HG02759 (cell line): ENCODE measurements at regions not wholly inside any gene's neighbourhood (a gene's known extent, or its start where the extent isn't known, plus 50 kb on each side); places are given as distances from the start of the nearest gene placed in this dataset.
"Not testable (repeated sequence)": the region's sequence is repeated elsewhere in the genome, so short reads cannot be mapped to it uniquely, and the experiment has no call there.

Source experiments
- ATAC-seq: cut with Tn5 transposase; IDR thresholded peaks from one replicate; pipeline ENCODE4 v1.9.1; 2021; ENCODE audit warnings: mild to moderate bottlenecking, moderate library complexity; ENCODE audit not compliant: unreplicated experiment

DNA sequence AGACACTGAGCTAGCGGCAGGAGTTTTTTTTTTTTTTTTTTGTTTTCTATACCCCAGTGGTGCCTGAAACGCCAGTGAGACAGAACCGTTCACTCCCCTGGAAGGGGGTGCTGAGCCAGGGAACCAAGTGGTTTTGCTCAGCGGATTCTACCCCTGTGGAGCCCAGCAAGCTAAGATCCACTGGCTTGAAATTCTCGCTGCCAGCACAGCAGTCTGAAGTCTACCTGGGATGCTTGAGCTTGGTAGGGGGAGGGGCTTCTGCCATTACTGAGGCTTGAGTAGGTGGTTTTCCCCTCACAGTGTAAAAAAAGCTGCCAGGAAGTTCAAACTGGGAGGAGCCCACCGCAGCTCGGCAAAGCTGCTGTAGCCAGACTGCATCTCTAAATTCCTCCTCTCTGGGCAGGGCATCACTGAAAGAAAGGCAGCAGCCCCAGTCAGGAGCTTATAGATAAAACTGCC lies 173.0 kb downstream of the DMAC1 start:
- not testable (repeated sequence) for ATAC-seq

DNA sequence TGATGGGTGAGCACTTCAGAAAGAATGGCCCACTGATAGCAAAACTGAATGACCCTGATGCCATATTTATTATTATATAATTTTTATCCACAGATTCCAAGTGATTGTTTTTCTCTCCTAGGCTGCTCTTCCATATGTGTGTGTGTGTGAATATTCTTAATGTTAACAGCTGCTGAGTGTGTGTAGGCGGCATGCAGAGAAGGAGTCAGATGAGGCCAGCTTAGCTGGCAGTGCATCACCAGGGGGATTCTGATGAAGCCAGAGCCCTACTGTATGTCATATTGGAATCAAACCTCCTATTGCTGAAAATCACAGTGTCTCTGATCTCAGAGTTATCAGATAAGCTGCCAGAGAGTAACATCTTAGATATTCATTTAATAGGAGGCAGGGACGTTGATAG lies 177.1 kb downstream of the DMAC1 start:
- ATAC-seq: no peak

DNA sequence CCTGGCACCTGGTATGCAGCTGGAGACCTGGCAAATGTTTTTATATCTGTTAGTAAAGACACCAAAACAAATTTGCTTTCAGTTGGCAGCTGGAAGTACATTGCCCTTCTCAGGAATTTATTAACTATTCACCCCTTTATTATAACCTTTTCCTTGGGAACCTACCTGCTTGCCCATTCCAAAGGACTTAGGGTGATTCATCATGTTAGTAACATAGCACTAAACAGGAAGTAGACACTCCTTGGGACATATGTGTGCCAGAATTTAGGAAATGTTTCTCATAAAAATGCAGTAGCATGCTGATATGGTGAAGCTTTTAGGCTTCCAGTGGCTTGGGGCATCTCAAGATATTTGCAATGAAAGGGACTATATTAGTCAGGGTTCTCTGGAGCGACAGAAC lies 184.2 kb downstream of the DMAC1 start:
- ATAC-seq: no peak

DNA sequence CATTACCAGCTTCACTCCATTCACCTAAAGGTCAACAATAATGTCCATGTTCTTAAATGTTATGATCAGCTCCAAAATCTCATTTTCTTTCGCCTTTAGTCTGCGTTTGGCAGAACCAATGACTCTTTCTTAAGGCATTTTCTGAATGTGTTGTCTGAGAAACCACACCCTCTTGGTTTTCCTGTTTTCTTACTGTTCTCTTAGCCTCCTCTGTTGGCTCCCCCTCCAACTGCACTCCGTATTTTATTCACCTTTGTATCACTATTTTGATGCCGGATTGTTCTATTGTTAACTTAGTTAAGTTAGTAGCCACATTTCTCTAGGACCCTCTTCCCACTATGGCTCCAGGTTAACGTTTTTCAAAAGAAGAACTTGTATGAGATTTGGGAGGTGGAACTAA lies 185.6 kb downstream of the DMAC1 start:
- no peak for ATAC-seq

DNA sequence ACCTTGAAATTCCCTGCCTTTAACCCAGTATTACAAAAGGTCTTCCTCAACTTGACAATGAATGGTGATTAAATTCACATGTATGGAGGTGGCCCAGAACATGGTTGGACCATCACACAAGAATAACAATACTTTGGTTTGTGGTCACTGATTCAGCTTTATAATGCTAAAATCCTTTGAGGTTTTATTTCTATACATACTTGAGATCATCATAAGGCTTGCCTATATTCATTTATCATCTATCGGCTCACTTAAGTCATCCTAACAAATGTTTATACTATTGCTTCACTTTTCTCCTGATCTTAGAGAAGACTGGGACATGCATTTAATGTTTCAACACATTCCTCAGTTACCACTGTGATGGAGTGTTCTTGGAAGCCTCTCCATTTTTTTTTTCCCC lies 191.3 kb downstream of the DMAC1 start:
- ATAC-seq: no peak

DNA sequence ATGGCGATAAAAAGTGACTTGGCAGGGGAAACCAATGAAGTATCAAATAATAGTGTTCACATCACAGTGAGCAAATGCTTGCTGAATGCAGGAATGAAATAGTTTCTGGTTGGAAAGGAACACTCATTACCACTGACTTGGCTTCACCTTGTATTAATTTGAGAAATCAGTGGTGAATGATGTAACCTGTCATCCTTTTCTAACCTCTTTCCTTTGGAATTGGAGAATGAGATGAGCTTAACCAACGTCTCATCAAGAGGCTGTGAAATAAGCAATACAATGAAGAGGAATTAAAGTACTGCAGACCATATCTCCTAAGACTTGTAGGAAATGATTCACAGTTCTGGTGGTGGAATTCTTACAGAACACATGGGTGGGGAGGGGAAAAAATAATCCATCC lies 192.2 kb downstream of the DMAC1 start:
- ATAC-seq: no peak

DNA sequence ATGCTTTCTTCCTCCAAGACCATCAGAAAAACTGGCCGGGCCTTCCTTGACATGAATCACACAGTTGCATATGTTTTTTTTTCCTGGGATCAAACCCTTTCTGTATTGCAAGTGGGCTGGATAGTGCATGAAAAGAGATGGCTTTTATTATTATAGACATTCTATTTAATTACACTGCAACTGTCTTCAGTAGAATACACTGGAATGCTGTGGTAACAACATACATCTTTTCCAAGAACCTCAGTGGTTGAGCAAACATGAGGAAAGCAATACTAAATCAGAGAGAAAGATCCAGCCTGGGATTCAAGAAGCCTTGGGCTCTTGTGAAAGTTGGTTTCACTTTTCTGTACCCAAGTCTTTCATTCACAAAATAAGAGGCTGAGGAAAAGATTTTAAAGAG lies 193.0 kb downstream of the DMAC1 start:
- ATAC-seq: no peak

DNA sequence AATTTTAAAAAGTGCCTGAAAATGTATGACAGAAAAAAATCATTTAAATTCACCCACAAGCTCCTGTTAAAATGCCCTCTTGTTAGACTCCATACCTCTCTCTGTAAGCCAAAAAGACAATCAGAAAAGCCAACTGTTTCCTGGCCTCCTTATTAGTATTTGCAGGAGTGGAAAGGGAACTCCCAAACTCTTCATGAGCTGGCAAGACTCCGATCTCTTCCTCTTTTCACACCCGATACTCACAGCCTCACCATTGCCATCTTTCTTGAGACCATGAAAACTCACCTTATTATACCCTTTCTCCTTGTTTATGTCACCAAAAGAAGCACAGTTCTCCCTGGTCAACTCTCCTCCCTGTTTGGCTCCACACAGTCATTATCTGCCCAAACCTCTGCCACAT lies 197.8 kb downstream of the DMAC1 start:
- no peak for ATAC-seq

DNA sequence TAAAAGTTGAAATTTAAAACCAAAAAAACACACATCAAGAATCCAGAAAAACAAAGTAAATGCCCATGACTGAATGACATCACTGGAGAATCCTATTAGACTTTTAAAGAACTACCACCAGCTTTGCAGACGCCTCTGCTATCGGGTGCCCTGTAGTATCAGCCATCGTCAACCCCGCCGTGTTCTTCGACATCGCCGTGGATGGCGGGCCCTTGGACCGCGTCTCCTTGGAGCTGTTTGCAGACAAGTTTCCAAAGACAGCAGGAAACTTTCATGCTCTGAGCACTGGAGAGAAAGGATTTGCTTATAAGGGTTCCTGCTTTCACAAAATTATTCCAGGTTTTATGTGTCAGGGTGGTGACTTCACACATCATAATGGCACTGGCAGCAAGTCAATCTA lies 201.9 kb downstream of the DMAC1 start:
- ATAC-seq: no peak

DNA sequence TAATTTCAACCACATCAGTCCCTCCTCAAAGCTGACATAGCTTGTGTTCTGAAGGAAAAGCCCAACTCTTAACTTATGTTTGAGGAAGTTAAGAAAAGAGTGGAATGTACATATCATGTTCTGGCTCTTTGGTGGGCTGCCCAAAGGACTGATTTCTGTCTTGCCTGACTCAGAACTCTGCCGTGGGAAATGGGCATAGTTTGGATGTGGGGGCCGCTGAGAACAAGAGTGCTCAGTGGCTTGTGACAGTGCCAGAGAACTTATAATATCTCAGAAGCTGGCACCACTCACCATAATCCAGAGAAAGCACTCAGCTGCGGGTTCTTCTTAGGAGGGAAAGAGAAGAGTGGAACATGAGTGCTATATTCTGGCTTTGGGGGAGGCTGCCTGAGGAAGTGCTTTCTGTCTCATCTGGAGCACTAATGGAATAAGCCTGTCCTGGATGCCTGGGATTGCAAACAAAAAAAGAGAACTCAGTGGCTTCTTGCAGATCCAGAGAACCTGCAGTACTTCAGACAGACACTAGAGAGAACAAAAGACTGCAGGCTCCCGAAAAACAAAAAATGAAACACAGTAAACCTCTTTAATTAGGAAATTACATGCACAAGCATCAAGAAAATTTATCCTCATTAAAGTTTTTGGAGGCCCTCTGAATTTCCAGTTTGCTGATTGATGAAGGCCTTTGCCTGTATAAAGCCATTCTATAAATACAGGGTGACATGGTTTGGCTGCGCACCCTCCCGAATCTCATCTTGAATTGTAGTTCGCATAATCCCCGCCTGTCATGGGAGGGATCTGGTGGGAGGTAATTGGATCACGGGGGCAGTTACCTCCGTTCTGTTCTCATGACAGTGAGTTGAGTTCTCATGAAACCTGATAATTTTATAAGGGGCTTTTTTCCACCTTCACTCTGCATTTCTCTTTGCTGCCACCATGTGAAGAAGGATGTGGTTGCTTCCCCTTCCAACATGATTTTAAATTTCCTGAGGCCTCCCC lies 207.0 kb downstream of the DMAC1 start:
- no peak for ATAC-seq

DNA sequence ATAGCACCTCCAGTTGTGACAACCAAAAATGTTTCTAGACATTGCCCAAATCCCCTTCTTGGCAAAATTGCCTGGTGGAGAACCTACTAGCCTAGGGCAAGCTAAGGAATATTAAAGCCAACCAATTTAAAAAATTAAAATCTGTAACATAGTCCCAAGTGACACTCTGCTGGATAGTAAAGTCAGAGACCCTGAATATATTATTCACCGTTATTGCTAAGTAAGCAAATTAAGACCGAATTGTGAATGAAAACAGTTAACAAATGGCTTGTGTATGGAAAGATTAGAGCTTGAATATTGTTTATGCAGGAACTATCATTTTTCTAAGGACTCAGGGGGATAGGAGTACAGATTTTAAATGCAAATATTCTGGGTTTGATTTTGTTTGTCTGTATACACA lies 208.1 kb downstream of the DMAC1 start:
- ATAC-seq: no peak

DNA sequence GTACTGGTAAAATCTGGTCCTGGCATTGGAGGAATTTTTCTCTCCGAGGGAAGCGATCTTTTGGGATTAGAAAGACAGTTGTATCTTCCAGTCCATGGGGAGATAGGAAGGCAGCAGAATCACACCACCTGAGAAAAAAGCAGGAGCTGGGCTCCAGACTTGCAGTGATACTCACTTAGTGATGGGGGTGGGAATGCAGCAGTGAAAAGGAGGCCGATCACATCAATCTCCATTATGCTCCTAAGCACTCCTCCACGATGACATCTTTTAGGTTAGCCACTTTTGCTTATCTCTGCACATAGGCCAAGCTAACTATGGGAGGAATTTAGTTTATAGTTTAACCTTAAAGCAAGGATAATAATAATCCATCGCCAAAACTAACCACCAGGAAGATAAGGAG lies 219.0 kb downstream of the DMAC1 start:
- no peak for ATAC-seq

DNA sequence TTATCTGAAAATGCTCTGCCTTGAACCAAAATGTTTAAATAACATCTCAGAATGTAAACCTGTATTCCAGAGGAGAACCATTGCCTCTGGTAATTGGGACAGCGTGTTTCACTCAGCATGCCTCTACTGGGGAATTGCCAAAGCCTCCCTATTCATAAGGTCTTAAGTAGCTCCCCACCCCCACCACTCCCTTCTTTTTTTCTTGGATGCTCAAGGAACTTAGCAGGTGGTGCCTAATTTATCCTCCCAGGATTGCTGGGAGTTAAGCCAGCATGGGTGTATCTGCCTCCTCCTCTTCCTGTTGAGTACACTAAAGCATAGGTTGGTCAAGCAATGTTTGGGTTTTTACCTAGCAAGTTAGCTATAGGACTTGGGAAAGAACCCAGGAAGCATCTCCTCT lies 220.2 kb downstream of the DMAC1 start:
- no peak for ATAC-seq

DNA sequence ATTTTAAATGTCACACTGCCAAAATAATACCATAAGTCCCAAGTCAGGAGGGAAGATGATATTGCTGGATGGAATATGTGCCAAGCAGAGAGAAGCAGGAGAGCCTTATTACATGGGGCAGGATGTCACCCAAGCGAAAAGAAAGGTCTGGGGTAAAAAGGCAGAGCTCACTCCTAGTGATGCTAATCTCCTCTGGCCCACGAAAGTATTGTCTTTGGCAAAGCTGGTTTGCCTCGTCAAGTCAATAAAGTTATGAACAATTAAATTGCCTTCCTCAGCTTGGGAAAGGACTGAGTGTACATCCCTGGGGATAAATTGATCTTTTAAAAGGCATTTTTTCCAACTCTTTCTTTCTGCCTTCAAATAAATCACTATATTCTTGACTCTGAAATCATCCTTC lies 220.6 kb downstream of the DMAC1 start:
- ATAC-seq: no peak

DNA sequence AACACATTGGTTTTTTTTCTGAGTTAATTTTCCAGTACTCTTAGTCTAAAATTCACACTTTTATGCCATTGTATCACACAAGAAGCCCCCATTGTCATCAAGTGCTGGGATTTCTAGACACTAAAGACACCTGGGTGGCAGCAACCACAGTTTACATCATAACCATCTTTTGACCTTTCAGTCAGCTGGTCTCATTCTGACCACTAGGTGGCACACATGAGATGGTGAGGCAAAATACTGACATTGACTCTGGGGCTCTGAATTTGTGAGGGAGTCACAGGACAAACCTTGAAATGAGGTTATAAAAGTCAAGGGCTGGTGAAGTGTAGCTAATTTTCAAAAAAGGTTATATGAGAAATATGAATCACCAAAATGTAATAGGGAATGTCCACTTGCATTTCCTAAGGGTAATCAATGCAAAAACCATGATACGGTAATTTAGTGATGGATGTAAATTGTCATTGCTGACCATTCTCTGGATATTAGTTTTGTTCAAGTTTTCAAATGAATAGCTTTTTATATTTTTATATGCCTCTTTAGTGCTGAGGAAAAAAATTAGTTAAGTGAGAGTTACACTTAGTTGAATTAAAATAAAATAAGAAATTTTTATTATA lies 229.4 kb downstream of the DMAC1 start:
- ATAC-seq: peak; percentile 94

DNA sequence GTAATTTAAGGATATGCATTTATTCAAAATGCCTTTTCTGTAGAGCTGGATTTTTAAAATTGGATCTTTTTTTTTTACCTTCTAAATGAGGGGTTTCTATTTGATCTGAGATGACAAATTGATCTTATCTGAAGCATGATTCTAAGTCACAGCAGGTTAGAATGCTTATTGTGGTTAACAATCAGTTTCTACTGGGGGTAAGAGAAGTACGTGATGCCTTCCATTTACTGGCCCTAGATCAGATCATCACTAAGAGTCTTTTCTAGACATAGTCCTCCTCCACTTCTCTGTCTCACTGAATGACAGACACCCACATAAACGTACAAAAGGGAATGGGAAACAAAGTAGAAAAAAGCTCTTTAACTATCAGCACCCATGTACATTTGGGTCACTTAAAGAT lies 231.9 kb downstream of the DMAC1 start:
- ATAC-seq: no peak

DNA sequence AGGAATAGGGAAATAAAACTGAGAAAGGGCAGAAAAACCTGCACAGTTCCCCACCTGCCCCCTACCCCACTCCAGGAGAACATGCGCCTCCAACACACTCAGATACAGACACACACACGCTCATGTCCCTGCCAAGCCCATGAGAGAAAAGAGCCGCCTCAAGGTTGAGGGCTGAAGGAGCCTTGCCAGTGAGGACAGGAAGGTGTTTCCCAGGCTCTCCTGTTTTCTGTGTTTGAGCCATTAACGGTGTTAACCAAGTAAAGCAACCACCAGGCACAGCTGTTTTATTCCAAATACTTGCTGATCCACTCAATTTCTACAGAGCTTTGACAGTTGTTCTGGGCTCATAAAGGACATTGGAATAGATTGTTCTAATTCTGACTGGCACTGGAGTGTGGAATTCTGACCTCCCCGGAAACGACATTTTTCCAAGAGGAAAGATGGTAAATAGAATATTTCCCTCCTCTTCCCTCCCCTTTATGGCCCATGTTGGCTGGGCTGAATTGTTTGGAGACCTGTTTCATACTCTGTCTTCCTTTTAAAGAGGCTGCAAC lies 238.0 kb downstream of the DMAC1 start:
- no peak for ATAC-seq

DNA sequence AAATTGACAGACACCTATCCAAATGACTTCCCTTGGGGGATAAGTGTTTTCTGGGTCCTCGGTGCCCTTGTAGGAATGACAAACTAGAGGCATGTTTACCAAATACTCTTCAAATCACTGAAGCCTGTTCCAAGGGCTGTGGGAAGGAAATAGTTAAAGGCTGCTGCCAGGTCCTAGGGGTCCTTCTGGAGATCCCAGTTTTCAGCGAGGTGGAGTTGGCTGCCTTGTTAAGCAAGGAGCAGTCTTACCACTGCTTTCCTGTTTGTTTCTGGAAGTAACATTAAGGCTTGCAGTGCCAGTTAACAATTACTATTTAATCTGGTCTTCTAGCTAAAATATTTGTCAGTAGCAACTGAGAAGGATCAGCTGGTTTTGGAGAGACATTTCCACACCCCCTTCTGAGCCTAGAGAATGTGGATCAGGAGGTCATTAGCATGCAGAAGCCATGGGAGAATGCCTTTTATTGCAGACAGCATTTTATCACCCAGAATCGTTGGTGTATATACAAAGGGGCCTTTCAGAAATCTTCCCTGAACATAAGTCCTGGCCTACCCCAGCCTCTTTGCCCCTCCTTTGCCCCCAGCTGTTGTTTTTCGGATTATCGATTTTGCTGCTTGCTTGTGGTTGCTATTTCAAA lies 238.8 kb downstream of the DMAC1 start:
- no peak for ATAC-seq

DNA sequence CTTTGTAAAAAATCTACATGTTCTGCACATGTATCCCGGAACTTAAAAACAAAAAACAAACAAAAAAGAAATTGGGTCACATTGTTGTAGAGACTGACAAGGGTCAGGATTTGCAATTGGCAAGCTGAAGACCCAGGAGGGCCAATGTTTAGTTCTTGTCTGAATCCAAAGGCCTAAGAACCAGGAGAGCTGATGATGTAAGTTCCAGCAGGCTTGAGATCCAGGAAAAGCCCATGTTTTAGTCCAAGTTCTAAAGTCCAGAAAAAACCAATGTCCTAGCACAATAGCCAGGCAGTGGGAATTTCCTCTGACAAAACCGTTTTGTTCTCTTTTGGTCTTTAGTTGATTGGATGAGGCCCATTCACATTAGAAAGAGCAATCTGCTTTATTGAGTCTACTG lies 244.9 kb downstream of the DMAC1 start:
- ATAC-seq: no peak

DNA sequence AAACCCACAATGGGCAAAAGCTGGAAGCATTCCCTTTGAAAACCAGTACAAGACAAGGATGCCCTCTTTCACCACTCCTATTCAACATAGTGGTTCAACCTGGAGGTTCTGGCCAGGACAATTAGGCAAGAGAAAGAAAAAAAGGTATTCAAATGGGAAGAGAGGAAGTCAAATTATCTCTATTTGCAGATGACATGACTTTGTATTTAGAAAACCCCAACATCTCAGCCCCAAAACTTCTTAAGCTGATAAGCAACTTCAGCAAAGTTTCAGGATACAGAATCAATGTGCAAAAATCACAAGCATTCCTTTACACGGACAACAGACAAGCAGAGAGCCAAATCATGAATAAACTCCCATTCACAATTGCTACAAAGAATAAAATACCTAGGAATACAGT lies 246.9 kb downstream of the DMAC1 start:
- ATAC-seq: not testable (repeated sequence)

DNA sequence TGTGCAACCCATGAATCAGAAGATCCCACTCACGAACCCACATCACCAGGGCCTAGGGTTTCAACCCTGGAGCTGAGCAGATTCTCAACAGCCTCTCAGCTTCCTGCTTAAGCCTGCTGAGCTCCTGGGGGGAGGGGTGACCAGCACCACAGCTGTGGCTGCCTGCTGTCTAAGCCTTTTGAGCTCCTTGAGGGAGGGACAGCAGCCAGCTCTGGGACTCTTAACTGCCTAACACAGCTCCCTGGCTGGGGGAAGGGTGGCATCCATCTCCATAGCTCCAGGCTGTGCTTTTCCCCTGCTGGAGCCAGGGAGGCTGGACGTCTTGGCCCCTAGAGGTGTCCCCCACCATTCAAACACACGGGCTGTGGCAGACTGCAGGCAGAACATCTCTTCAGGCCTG lies 250.3 kb downstream of the DMAC1 start:
- no peak for ATAC-seq

DNA sequence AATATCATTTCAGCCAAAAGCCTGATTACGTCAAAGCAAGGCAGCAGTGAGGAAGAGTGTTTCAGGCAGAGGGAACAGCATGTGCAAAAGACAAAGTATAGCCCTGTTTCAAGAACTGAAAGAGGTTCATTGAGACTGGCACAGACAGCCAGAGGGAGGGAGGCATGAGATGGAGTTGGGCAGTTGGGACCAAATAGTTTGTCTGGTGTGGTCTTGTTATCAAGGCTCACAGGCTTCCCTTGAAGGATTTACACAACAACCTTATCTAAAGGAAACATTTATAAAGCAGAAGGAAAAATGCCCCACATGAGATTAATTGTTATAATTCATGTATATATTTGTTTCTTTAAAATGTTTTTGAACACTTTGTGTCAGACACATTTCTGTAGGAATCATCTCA lies 253.3 kb downstream of the DMAC1 start:
- ATAC-seq: no peak
